M059J (cell line): ENCODE measurements at regions not wholly inside any gene's neighbourhood (a gene's known extent, or its start where the extent isn't known, plus 50 kb on each side); places are given as distances from the start of the nearest gene placed in this dataset.
A peak's percentile ranks its signal among the peaks of the same experiment; 100 is the strongest.

Experiments used
- DNase-seq: peaks from one replicate; pipeline ENCODE4 v3.0.0-alpha.2; 2012; ENCODE audit warnings: low read depth

DNA sequence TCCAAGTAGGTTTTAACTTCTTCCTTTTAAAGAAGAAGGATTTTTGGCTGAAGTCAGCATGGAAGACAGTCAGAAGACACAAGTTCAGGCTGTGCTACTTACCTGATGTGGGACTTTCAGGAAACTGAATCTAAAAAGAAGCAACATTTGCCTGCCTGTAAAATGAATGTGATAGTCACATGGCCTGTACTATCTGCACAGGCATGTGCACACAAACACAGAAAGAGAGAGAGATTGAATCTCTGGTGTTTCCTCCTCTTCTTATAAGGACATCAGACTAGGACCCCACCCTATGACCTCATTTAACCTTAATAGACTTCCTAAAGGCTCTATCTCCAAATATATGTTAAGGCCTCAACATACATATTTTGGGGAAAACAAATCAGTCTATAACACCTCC is 542.9 kb downstream of the PLPP3 start:
- DNase-seq = no peak

DNA sequence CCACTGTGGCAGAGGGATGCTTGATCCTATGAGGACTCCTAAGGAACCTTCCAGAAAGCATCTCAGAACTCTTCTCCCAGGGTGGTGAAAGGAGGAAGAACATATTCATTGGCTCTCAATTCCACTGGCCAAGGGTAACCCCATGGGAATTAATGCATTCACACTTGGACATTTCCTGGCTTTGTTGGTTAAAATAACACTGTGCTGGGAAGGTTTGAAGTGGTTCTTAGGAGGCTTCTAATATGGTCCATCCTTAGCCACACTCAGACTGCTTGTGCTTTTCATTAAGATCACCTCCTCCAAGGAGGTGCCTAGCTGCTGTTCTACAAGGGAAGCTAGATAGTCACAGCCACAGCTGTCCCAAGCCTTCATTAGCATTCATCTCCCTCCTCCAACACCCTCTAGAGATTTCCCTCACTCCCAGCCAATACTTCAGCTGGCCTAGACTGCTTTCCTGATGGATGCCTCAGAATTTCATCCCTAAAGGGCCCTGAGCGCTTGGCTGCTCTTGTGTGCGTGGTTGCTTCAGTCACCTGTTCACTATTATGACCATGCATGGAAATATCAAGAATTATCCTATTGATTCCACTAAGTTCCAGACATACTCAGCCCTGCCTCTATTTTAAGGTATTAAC is 544.4 kb downstream of the PLPP3 start:
- no peak for DNase-seq

DNA sequence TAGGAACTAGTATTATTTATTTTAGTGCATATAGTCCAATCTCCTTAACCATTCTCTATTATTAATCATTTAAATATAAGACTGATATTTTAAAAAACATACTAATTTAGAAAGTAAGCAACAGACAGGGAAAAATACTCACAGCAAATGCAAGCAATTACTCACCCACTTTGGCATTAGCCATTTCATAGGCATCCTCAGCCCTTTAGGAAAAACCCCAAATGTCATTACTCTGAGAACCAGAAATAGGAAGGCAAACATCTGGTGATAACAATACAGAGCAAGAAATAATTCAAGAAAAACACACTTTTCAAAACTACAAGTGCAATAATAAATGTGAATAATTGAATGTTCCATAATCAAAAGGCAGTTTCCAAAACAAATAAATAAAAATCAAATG is 545.1 kb downstream of the PLPP3 start:
- peak; percentile 22 for DNase-seq

DNA sequence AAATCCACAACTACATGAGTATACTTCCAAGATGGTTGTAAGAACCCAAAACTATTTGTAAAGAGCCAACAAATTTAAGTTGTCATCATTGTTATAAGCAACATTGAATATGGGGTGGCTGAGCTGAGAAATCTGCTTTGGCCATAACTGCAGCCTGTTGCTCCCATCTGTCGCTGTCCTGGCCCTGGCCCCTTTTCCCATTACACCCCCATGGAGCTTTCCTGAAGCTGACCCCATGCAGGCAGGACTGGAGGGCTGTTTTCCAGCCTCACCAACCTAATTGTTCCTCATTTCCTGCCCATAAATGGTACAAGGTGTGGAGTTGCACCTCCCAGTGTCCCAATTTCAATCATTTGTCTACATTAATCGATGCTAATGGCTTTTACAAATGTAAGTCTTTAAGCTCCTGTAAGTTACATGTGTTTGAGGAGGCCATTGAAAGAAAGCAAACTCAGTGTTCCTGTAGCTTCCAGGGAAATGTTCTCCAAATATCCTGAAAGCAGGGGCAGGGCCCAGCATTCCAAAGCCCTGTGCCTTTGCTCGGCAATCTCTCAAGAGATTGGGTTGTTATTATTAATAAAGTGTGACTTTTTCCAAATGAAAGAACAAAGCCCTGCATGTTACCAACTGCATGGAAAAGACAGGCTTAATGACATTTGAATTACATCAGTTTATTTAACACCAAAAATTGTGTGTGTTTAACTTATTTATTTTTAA is 545.9 kb downstream of the PLPP3 start:
- no peak for DNase-seq

DNA sequence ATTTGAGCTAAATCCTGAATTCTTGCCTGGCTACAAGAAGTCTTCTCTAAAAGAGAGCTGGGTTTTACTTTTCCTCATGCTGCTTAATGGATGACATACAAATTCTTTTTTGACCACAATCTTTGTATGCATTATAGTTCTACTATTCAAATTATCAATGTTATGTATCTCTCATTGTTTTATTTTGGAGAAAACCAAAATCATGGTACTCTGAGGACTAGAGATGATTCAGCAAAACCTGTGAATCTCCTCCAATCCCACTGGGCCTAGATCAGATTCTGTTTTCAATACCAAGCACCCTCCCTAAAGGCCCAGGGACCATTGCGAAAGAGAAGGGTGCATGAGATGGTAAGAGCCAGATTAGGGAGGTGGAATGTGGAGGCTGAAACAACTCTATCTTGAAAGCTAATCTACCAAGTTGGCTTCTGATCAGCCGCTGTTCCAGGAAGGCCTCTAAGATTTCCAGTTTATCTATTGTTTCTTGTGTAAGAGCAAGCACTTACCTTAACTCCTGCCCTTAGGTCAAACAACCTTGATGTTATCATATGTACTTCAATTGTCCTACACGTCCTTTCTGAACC is 547.2 kb downstream of the PLPP3 start:
- no peak for DNase-seq

DNA sequence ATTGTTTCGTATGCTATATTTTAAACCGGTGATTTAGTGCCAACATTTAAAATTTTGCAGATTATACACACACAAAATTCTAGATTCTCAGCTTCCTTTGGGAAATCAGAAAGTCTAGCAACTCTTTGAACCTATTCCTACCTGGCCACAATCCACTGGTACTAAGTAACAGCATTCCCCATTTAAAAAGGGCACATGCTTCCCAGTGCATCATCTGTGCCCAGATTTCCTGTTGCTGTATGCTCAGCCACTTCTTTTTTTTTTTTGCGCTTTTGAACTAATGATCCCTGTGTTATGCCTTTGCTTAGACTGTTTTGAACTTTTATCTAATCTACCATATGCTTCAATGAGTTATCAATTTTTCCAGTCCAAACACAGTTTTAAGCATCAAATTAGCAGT is 548.4 kb downstream of the PLPP3 start:
- DNase-seq = no peak

DNA sequence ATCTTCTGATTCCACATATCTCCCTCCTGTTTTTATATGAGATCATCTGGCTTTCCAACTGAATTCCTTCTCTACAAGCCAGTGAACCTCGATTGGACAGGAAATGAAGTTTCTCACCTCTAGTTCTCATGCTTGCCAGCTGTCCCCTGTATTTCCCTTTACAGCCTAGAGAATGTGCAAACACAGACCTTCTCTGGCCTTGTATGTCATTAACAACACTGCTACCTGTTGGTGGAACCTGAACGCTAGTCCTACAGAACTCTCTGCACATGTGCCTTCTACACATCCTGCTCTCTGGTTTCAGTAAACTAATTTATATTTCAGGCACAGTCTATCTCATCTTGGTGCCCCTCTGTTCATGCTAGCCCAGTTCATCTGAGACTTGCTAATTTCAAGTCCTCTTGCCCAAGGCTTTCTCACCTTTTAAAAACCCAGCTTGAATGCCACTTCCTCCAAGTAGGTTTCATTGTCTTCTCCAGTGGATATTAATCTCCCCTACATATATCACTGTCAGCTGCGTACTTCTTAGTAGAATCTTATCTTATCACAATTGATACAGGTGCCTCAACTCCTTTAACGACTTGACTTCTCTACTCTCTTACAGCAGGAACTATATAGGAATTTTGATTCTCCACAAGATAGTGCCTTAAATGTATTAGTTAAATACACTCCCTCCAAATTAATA is 549.9 kb downstream of the PLPP3 start:
- peak; percentile 19 for DNase-seq

DNA sequence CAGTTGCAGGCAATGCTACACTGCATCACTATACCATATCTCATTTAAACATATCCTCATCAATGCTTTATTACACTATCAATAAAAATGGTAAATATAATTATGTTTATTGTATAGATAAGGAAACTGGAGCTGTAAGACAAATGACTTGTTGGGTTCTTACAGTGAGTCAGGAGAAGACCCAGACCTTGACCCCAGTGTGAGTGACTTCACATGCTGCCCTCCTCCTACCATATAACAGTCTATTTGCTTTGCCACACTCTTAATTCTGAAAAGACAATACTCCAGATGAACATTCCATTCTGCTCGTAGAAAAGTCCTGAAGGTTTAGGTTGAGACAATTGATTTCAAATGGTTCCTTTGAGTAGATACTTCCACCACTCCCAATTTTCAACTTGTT is 550.5 kb downstream of the PLPP3 start:
- no peak for DNase-seq

DNA sequence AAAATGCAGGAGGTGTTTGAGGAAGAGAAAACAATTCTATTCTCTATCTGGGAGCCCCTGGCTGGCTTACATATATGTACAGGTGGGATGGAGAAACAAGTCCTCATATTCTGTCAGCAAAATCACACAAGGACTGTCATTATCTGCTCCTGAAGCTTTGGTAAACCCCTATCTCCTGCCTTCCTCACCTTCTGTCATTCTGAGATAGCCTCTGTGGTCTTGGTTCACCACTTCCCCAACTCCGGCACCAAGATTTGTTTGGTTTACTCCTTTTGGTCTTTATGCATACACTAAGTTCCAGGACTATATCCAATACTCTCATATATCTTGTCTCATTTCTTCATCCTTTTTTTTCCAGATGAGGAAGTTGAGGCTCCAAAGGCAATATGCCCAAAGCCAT is 551.1 kb downstream of the PLPP3 start:
- no peak for DNase-seq

DNA sequence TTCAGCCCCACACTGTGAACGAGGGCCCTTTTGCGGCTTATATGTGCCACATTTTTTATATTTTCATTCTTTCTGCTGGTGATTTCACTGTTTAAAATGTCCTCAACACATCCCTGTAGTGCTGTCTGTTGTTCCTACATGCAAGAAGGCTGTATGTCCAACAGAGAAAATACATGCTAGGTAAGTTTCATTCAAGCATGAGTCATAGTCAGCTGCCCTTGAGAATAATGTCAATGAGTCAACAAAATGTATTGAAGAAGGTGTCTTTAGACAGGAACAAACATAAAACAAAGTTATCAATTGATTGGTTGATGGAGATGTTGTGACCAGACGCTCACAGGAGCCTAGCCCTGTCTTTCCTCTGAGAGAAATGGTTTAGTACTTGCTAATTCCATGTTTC is 553.4 kb downstream of the PLPP3 start:
- DNase-seq = peak; percentile 17

DNA sequence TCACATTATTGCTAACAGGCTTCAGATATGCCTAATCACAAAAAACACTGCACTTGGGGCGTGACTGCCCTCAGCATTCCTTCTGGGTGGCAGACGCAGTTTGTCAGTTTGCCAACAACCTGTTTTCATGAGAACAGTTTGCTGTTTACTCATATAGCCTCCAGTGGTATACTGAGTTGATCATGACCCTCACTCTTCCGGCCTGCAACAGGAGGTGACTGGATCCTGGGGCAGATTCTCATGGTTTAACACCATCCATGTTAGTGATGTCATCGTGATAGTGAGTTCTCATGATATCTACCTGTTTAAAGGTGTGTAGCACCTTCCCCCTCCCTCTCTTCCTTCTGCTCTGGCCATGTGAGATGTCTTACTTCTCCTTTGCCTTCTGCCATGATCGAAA is 555.2 kb downstream of the PLPP3 start:
- DNase-seq = peak; percentile 12

DNA sequence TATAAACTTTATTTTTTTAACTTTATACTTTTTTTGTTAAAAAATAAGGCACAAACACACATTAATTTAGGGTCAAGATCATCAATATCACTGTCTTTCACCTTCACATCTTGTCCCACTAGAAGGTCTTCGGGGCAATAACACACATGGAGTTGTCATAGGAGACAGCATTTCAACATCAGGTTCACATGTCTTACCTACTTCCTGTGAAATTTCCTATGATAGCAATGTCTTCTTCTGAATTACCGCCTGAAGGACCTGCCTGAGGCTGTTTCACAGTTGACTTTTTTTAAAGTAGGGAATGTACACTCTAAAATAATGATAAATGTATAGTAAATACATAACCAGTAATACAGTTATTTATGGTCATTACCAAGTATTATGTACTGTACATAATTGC is 559.4 kb downstream of the PLPP3 start:
- no peak for DNase-seq

DNA sequence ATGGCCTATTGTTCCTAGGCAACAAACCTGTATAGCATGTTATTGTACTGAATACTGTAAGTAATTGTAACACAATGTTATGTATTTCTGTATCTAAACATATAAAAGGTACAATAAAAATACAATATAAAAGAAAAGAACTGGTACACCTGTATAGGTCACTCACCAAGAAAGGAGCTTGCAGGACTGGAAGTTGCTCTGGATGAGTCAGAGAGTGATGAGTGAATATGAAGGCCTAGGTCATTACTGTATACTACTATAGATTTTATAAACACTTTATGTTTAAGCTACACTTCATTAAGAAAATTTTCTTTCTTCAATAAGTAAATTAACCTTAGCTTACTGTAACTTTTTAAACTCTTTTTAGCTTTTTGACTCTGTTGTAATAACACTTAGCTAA is 559.9 kb downstream of the PLPP3 start:
- no peak for DNase-seq

DNA sequence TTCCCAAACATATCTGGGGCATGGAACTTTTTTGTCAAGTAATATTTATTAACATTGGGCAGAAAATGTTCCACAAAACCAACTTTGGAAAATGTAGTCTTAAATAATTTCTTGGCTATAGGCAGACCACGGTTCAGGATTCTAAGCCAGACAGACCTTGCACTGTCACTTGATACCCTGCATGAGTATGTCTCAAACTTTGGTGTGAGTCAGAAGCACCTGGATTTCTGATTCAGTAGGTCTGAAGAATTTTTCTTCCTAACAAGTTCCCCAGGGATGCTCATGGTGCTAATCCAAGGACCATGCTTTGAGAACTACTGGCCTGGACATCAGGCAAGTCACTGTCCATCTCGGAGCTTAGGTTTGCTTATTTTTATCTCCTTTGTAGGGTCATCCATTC is 562.0 kb downstream of the PLPP3 start:
- peak; percentile 7 for DNase-seq

DNA sequence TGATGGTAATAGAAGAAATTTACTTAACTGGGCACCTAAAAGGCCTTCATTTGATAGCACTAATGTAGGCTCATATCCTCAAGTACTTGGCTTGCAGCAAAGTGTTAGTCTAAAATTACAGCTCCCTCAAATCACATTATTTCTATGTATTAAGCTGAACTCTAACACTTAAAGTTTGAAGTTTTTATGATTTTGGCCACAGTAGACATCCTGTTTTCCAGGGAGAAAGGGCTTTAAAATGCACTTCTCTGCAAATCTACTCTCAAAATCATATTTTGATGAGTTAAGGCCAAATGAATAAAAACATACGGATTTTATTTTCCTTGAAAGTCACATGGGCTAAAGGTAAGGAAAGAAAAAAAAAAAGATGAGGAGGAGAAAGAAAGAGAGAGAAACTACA is 575.5 kb downstream of the PLPP3 start:
- no peak for DNase-seq

DNA sequence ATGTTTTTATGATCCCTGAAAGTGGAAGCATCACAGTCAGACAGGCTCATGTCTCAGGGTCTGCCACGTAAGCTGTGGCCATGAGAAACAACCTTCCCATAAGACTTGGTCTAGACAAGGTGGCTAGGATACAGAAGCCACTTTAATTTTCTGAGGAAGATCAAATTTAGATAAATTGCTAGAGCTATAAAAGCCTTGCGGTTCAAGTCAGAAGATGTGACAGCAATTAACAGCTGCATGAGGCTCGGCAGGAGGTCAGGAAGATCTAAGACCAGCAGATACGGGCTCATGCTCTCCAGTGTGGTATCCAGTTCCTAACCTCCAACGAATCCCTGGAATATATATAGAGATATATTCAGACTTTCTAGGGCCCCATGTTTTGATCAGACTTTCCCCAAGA is 577.1 kb downstream of the PLPP3 start:
- no peak for DNase-seq

DNA sequence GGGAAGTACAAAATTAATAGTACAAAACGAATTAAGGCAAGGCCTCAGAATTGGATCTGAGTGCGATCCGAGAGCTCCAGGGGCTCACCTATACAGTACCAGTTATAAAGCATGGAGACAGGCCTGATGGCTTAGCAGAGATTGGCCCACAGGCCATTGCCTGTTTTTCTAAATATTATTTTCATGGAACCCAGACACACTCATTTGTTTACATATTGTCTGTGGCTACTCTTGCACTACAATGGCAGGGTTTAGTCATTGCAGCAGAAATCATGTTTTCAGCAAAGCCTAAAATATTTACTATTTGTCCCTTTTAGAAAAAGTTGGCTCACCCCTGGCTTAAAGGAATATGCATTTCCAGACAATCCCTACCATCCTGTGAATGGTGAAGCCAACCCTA is 578.9 kb downstream of the PLPP3 start:
- DNase-seq = peak; percentile 13

DNA sequence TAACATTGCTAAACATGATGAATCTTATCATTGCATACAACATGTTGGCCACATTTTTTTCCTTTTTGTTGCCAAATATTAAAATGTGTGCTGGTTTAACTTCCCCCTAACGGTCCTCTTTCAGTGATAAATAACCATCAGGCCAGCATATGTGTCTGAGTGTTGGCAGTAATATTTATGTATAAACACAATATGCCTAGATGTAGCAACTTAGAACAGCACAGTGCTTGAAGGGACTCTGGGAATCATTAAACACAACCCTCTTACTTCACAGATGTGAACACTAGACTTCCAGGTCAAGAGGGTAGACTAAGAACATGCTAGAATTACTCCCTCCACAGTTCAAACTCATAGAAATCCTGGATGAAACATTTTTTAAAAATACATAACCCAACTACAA is 581.8 kb downstream of the PLPP3 start:
- no peak for DNase-seq

DNA sequence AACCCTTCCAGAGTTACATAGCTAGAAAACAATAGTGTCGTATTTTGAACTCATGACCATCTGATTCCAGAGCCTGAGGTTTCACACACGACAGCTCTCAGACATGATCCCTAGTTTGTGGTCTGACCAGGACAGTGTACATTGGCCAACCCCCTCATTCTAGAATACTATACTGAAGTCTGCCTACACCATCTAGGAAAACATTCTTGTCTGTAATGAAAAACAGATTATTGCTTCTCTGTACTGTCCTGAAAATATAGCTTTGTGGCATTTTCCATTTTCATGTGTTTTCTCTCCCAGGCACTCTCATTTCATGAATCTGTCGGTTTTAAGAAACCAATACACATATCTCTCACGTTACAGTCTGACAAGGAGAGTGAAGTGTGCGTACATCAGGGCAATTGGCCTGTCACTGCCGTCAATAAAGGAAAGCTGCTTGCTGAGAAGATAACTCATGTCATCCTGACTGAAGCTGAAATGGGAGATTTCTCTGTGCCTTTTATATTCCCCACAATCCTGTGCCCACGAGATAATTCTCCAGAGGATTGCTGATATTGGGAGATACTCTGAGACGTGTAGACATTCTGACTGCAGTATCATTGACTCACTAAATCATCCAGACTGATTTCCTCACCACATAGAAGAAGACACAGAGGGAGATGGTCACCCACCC is 585.6 kb downstream of the PLPP3 start:
- no peak for DNase-seq

DNA sequence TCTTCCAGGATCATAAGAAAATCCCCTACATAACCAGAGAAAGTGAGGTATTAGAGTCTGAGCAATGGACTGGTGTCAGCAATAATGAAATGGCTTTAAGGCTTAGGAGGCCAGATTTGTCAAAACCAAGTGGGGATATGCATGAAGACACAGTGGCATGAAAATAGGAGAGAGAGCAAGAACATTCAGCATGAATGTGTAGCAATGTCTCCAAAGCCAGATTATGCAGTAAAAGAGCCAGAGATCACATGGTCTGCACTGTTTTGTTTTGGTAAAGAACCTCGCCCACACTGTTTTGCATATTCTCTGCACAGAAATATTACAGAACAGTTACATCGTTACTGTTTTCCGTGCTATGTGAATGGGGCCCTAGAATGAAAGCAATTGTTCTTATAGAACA is 589.4 kb downstream of the PLPP3 start:
- DNase-seq = no peak

DNA sequence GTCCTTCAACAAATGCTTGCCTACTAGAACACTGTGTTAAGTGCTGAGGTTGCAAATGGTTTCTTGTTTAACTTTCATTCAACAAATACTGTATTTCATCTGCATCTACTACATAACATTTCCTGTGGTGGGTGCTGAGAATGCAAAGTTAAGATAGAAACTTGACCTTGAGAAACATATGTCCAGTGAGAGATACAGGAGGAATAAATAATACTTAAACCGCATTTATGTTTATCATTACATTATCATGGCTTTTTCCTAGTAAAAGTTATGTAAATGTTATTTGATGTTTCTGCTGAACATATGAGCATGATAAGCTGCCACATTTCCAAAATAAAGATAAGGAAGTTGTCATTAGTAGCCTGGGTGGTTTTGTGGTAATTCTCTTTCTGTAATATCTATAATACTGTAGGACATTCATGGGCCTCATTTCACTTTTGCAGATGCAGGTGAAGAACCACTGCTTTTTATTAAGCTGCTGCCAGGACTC is 590.4 kb downstream of the PLPP3 start:
- no peak for DNase-seq
